OCI-LY3 (cell line): ENCODE measurements at regions not wholly inside any gene's neighbourhood (a gene's known extent, or its start where the extent isn't known, plus 50 kb on each side); places are given as distances from the start of the nearest gene placed in this dataset.

Source experiments
- H2AFZ ChIP-seq: fragments of 200-600, 300-600 bp; shearing (Covaris generic); 2 replicates; pipeline ENCODE4 v1.6.0; 2014; ENCODE audit warnings: antibody characterized with exemption, low read depth, low read length
- H3K27ac ChIP-seq: fragments of 200-600, 300-600 bp; sonication (generic); 2 replicates; pipeline ENCODE4 v1.5.1; 2014; ENCODE audit warnings: mild to moderate bottlenecking, low read length, moderate library complexity, mixed read lengths
- H3K27me3 ChIP-seq: fragments of 200-600, 300-600 bp; sonication (generic); 2 replicates; pipeline ENCODE4 v1.6.1; 2014; ENCODE audit warnings: low read depth, low read length, mixed read lengths
- H3K36me3 ChIP-seq: fragments of 200-600, 300-600 bp; sonication (generic); replicated peaks from 2 replicates; pipeline ENCODE3; 2014; ENCODE audit warnings: low read depth, low read length, mixed read lengths
- H3K4me1 ChIP-seq: fragments of 300-600, 200-600 bp; sonication (generic); 2 replicates; pipeline ENCODE4 v1.6.1; 2014; ENCODE audit warnings: low read length, mixed read lengths
- H3K4me2 ChIP-seq: fragments of 200-600, 300-600 bp; sonication (generic); 2 replicates; pipeline ENCODE4 v1.6.1; 2014; ENCODE audit warnings: low read length, mixed read lengths
- H3K4me3 ChIP-seq: fragments of 300-600, 200-600 bp; sonication (generic); 2 replicates; pipeline ENCODE4 v1.5.1; 2014; ENCODE audit warnings: antibody characterized with exemption, mild to moderate bottlenecking, low read length, moderate library complexity
- H3K79me2 ChIP-seq: fragments of 300-600, 200-600 bp; shearing (Covaris generic); 2 replicates; pipeline ENCODE4 v1.6.1; 2014; ENCODE audit warnings: mild to moderate bottlenecking, low read length, mixed read lengths
- H3K9ac ChIP-seq: fragments of 300-600, 200-600 bp; shearing (Covaris generic); 2 replicates; pipeline ENCODE4 v1.6.0; 2014; ENCODE audit warnings: mild to moderate bottlenecking, low read length, moderate library complexity
- H3K9me3 ChIP-seq: fragments of 200-600, 300-600 bp; shearing (Covaris generic); 2 replicates; pipeline ENCODE4 v1.6.1; 2014; ENCODE audit warnings: low read length, mixed read lengths; ENCODE audit not compliant: insufficient read depth
- H4K20me1 ChIP-seq: fragments of 200-600, 300-600 bp; sonication (generic); 2 replicates; pipeline ENCODE4 v1.6.1; 2016; ENCODE audit warnings: low read length, mixed read lengths; ENCODE audit not compliant: insufficient read depth
- EZH2phosphoT487 ChIP-seq: fragments of 200-600 bp; shearing (Covaris generic); IDR thresholded peaks from 2 replicates; pipeline ENCODE4 v1.6.1; 2018; ENCODE audit warnings: antibody characterized with exemption, mixed run types, low read depth
- TF ChIP-seq, protein P1 (sequence below): fragments of 200-600, 300-600 bp; sonication (generic); IDR thresholded peaks from 2 replicates; pipeline ENCODE4 v1.5.1; 2014; ENCODE audit warnings: antibody characterized with exemption, low read length, low read depth

GRCh38 chr1:30478799-30479563 is 244.4 kb downstream of the MATN1 start:
- no peaks in the 10 kb centered on the region for H3K27me3 ChIP-seq
- H3K27ac ChIP-seq = no peak overlapping the region
- no peaks in the 10 kb centered on the region for H3K9me3 ChIP-seq
- no peak for TF ChIP-seq EZH2phosphoT487
- TF ChIP-seq, protein P1, sequence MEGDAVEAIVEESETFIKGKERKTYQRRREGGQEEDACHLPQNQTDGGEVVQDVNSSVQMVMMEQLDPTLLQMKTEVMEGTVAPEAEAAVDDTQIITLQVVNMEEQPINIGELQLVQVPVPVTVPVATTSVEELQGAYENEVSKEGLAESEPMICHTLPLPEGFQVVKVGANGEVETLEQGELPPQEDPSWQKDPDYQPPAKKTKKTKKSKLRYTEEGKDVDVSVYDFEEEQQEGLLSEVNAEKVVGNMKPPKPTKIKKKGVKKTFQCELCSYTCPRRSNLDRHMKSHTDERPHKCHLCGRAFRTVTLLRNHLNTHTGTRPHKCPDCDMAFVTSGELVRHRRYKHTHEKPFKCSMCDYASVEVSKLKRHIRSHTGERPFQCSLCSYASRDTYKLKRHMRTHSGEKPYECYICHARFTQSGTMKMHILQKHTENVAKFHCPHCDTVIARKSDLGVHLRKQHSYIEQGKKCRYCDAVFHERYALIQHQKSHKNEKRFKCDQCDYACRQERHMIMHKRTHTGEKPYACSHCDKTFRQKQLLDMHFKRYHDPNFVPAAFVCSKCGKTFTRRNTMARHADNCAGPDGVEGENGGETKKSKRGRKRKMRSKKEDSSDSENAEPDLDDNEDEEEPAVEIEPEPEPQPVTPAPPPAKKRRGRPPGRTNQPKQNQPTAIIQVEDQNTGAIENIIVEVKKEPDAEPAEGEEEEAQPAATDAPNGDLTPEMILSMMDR = no peak
- no peak overlapping the region for H3K9ac ChIP-seq
- no peaks in the 10 kb centered on the region for H4K20me1 ChIP-seq
- no peak overlapping the region for H2AFZ ChIP-seq
- H3K4me3 ChIP-seq = no peak overlapping the region
- H3K36me3 ChIP-seq = no peaks in the 10 kb centered on the region
- no peak overlapping the region for H3K4me2 ChIP-seq
- H3K4me1 ChIP-seq = no peaks in the 10 kb centered on the region
- H3K79me2 ChIP-seq = no peaks in the 10 kb centered on the region

- H3K27ac ChIP-seq = no peak overlapping the region
- H3K36me3 ChIP-seq = no peaks in the 10 kb centered on the region
- TF ChIP-seq EZH2phosphoT487 = no peak
- TF ChIP-seq, protein P1 = no peak
- H4K20me1 ChIP-seq = no peaks in the 10 kb centered on the region
- no peak overlapping the region for H3K4me2 ChIP-seq
- no peak overlapping the region for H3K4me3 ChIP-seq
- H3K9me3 ChIP-seq = no peaks in the 10 kb centered on the region
- no peak overlapping the region for H3K9ac ChIP-seq
- H3K27me3 ChIP-seq = no peaks in the 10 kb centered on the region
- no peak overlapping the region for H2AFZ ChIP-seq
- no peaks in the 10 kb centered on the region for H3K79me2 ChIP-seq
- H3K4me1 ChIP-seq = no peaks in the 10 kb centered on the region
These were observed 245.1 kb downstream of the MATN1 start for GRCh38 chr1:30478283-30478682.

DNA sequence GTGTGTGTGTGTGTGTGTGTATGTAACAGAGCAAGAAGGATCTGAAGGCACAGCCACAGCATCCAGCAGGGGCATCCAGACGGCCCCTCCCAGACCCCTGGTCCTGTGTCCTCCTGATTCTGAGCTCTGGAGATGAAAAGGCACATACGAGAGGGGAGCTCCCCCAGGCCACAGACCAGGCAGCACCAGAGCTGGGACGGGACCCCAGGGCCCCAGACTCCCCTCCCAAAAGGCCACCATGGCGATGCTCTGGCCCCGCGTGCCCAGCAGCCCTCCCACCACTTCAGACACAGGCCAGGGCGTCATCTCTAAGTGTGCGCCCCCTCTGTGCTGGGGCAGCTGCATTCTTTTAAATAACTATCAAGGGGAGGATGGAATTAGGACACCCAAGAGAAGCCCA is 245.8 kb downstream of the MATN1 start:
- no peaks in the 10 kb centered on the region for H3K79me2 ChIP-seq
- H3K9me3 ChIP-seq = no peaks in the 10 kb centered on the region
- H3K9ac ChIP-seq = no peak overlapping the region
- no peak overlapping the region for H3K4me2 ChIP-seq
- H3K4me1 ChIP-seq = no peaks in the 10 kb centered on the region
- H3K27ac ChIP-seq = no peak overlapping the region
- no peak overlapping the region for H3K4me3 ChIP-seq
- H2AFZ ChIP-seq = no peak overlapping the region
- H3K27me3 ChIP-seq = no peaks in the 10 kb centered on the region
- H3K36me3 ChIP-seq = no peaks in the 10 kb centered on the region
- no peak for TF ChIP-seq EZH2phosphoT487
- TF ChIP-seq, protein P1 = no peak
- no peaks in the 10 kb centered on the region for H4K20me1 ChIP-seq

- no peak overlapping the region for H3K27ac ChIP-seq
- H3K4me2 ChIP-seq = no peak overlapping the region
- no peak for TF ChIP-seq EZH2phosphoT487
- TF ChIP-seq, protein P1 = no peak
- no peak overlapping the region for H3K9ac ChIP-seq
- H4K20me1 ChIP-seq = no peaks in the 10 kb centered on the region
- no peaks in the 10 kb centered on the region for H3K4me1 ChIP-seq
- no peak overlapping the region for H3K4me3 ChIP-seq
- no peaks in the 10 kb centered on the region for H3K9me3 ChIP-seq
- no peak overlapping the region for H2AFZ ChIP-seq
- H3K27me3 ChIP-seq = no peaks in the 10 kb centered on the region
- no peaks in the 10 kb centered on the region for H3K79me2 ChIP-seq
- no peaks in the 10 kb centered on the region for H3K36me3 ChIP-seq
These were observed 246.4 kb downstream of the MATN1 start for GRCh38 chr1:30476911-30477459.
